ENCODE measurements at regions not wholly inside any gene's neighbourhood (a gene's known extent, or its start where the extent isn't known, plus 50 kb on each side); places are given as distances from the start of the nearest gene placed in this dataset.

DNA sequence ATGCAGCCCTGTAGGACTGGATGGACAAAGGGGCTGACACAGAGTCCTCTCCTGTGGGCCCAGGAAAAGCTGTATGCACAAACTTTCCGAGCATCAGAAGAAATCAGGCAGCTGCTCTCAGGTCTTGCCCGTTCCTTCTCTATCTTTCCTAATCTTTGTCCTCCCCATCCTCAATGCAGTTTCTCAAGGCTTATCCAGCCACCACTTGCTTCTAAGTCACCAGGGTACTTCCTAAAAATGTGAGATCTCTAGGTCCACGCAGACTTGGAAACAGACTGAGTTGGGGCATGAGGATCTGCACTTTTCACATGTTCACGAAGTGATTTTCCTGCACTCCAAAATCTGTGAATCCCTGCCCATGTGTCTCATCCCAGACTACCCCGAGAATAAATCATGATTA is 394.5 kb upstream of the SLC35B3 start:
- WGBS (ENCODE audit: extremely low coverage, insufficient coverage, insufficient read length) = no CpG with 5 or more reads among the region's 5 CpGs
- H3K27me3 ChIP-seq (ENCODE audit: insufficient read depth, low read length) = no peaks in the 10 kb centered on the region
- no peak overlapping the region for H2AK5ac ChIP-seq (ENCODE audit: low read length)

DNA sequence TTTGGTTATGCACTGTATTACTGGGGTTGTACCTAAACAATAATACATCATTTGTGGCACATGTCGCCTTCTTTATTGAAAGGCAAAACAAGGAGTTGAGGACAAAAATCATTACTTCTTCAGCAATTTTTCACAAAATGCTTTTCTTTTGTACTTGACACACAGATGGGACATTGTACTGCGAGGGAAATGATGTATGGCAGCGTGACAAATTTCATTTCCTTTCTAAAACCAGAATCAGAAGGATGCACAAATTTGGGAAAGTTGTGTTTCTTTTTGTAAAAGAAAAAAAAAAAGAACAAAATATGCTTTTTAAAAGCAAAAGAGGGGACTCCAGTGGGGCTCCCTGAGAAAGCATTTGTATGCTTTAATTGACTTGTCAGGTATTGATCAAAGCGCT is 394.0 kb upstream of the SLC35B3 start:
- DNase-seq = no peak
- H3K9me3 ChIP-seq (ENCODE audit: insufficient read depth, low read depth, low read length) = no peaks in the 10 kb centered on the region

More for the DNA sequence above, 394.5 kb upstream of the SLC35B3 start:
- Histone ChIP-seq H3K36me3 (ENCODE audit: control insufficient read depth in 1 of 2, insufficient read depth in 2 of 2, low read length in 2 of 2) (no peaks in the 10 kb centered on the region), H2BK12ac (ENCODE audit: low read length) (no peak overlapping the region), H3K79me1 (ENCODE audit: low read length) (no peaks in the 10 kb centered on the region), H3K23ac (ENCODE audit: low read length) (no peak overlapping the region), H4K12ac (ENCODE audit: low read depth, low read length) (no peak overlapping the region), H3K9ac (ENCODE audit: low read length) (no peak overlapping the region), H2BK120ac (ENCODE audit: insufficient read depth, low read length, poor library complexity) (no peak overlapping the region), H4K91ac (ENCODE audit: low read depth, low read length) (no peak overlapping the region), H4K8ac (ENCODE audit: low read depth, low read length) (no peak overlapping the region), H3K18ac (ENCODE audit: low read length) (no peak overlapping the region), H3K4ac (ENCODE audit: low read depth, low read length) (no peak overlapping the region), H3K27ac (ENCODE audit: low read depth, low read length) (no peak overlapping the region), H2AFZ (ENCODE audit: insufficient read depth, low read length, poor library complexity) (no peak overlapping the region), H3K4me3 (ENCODE audit: low read depth, low read length) (no peak overlapping the region), H3K9me3 (ENCODE audit: insufficient read depth, low read depth, low read length) (no peaks in the 10 kb centered on the region), H3K4me2 (ENCODE audit: low read length) (no peak overlapping the region), H3K14ac (ENCODE audit: low read length) (no peak overlapping the region), H3K4me1 (ENCODE audit: control insufficient read depth in 1 of 2, insufficient read depth in 2 of 2, low read length in 2 of 2) (no peaks in the 10 kb centered on the region), H3K79me2 (ENCODE audit: control insufficient read depth, insufficient read depth, low read length, poor library complexity) (no peaks in the 10 kb centered on the region), H2BK5ac (ENCODE audit: low read depth, low read length, poor library complexity) (no peak overlapping the region)
- DNase-seq = no peak

DNA sequence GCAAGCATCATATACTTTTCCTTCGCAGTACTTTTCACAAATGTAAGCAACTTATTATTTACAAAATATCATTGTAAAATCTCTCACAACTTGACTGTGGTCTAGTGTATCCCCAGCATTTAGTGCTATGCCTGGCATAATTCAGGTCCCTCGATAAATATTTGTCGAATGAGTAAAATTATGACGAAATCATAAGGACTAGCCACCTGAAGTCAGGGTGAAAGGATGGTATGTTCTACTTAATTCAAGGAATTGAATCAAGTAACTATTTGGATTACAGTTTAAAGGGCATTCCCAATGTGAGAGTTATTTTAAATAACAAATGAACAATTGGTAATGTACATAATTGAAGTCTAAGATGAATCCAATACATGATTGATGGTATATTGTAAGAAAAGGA is 393.0 kb upstream of the SLC35B3 start:
- WGBS (ENCODE audit: extremely low coverage, insufficient coverage, insufficient read length) = no CpG with 5 or more reads among the region's 4 CpGs
- no peak overlapping the region for H4K91ac ChIP-seq (ENCODE audit: low read depth, low read length)

More for the DNA sequence above, 394.0 kb upstream of the SLC35B3 start:
- Histone ChIP-seq H3K9ac (ENCODE audit: low read length) (no peak overlapping the region), H3K36me3 (ENCODE audit: control insufficient read depth in 1 of 2, insufficient read depth in 2 of 2, low read length in 2 of 2) (no peaks in the 10 kb centered on the region), H3K4me1 (ENCODE audit: control insufficient read depth in 1 of 2, insufficient read depth in 2 of 2, low read length in 2 of 2) (no peaks in the 10 kb centered on the region), H4K8ac (ENCODE audit: low read depth, low read length) (no peak overlapping the region), H3K4ac (ENCODE audit: low read depth, low read length) (no peak overlapping the region), H3K79me2 (ENCODE audit: control insufficient read depth, insufficient read depth, low read length, poor library complexity) (no peaks in the 10 kb centered on the region), H3K14ac (ENCODE audit: low read length) (no peak overlapping the region), H3K79me1 (ENCODE audit: low read length) (no peaks in the 10 kb centered on the region), H3K23ac (ENCODE audit: low read length) (no peak overlapping the region), H4K12ac (ENCODE audit: low read depth, low read length) (no peak overlapping the region), H4K91ac (ENCODE audit: low read depth, low read length) (no peak overlapping the region), H3K4me3 (ENCODE audit: low read depth, low read length) (no peak overlapping the region), H3K27ac (ENCODE audit: low read depth, low read length) (no peak overlapping the region), H2BK12ac (ENCODE audit: low read length) (no peak overlapping the region), H2AFZ (ENCODE audit: insufficient read depth, low read length, poor library complexity) (no peak overlapping the region), H3K27me3 (ENCODE audit: insufficient read depth, low read length) (no peaks in the 10 kb centered on the region), H2BK120ac (ENCODE audit: insufficient read depth, low read length, poor library complexity) (no peak overlapping the region), H3K18ac (ENCODE audit: low read length) (no peak overlapping the region), H2BK5ac (ENCODE audit: low read depth, low read length, poor library complexity) (no peak overlapping the region), H3K4me2 (ENCODE audit: low read length) (no peak overlapping the region), H2AK5ac (ENCODE audit: low read length) (no peak overlapping the region)
- no CpG with 5 or more reads among the region's 4 CpGs for WGBS (ENCODE audit: extremely low coverage, insufficient coverage, insufficient read length)

DNA sequence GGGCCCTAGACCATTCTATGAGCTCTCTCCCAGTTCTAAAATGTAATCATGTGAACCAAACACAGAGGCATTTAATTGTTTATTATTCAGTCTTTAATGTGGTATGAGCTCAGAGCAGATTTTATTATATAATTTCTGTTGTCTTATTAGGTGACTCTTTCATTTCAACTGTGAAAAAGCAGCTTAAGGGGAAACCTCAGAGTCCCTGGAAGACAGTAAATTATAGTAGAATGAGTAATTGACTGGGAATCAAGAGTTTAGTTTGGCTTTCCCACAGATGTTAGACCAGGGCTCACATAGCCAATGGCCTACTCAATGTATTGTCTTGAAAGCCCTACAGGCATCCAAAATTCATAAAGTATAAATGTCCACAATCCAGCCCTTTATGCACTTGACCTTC is 390.4 kb upstream of the SLC35B3 start:
- H3K27ac ChIP-seq (ENCODE audit: low read depth, low read length) = no peak overlapping the region
- H4K8ac ChIP-seq (ENCODE audit: low read depth, low read length) = no peak overlapping the region
- DNase-seq = no peak
- H3K4me3 ChIP-seq (ENCODE audit: low read depth, low read length) = no peak overlapping the region
- H4K91ac ChIP-seq (ENCODE audit: low read depth, low read length) = no peak overlapping the region
- H4K12ac ChIP-seq (ENCODE audit: low read depth, low read length) = no peak overlapping the region
- no peak overlapping the region for H2AFZ ChIP-seq (ENCODE audit: insufficient read depth, low read length, poor library complexity)
- no peaks in the 10 kb centered on the region for H3K79me1 ChIP-seq (ENCODE audit: low read length)
- H3K36me3 ChIP-seq (ENCODE audit: control insufficient read depth in 1 of 2, insufficient read depth in 2 of 2, low read length in 2 of 2) = no peaks in the 10 kb centered on the region
- H2BK12ac ChIP-seq (ENCODE audit: low read length) = no peak overlapping the region
- no peaks in the 10 kb centered on the region for H3K27me3 ChIP-seq (ENCODE audit: insufficient read depth, low read length)
- H3K4me1 ChIP-seq (ENCODE audit: control insufficient read depth in 1 of 2, insufficient read depth in 2 of 2, low read length in 2 of 2) = peaks cover 0 to 2% of the 10 kb centered on the region in 2 experiments
- H3K9ac ChIP-seq (ENCODE audit: low read length) = no peak overlapping the region
- H3K9me3 ChIP-seq (ENCODE audit: insufficient read depth, low read depth, low read length) = no peaks in the 10 kb centered on the region
- no peak overlapping the region for H3K23ac ChIP-seq (ENCODE audit: low read length)
- H2BK5ac ChIP-seq (ENCODE audit: low read depth, low read length, poor library complexity) = no peak overlapping the region
- H3K14ac ChIP-seq (ENCODE audit: low read length) = no peak overlapping the region
- no peak overlapping the region for H2BK120ac ChIP-seq (ENCODE audit: insufficient read depth, low read length, poor library complexity)
- no peak overlapping the region for H3K4ac ChIP-seq (ENCODE audit: low read depth, low read length)
- H3K4me2 ChIP-seq (ENCODE audit: low read length) = no peak overlapping the region
- no peak overlapping the region for H2AK5ac ChIP-seq (ENCODE audit: low read length)
- no peak overlapping the region for H3K18ac ChIP-seq (ENCODE audit: low read length)
- H3K79me2 ChIP-seq (ENCODE audit: control insufficient read depth, insufficient read depth, low read length, poor library complexity) = no peaks in the 10 kb centered on the region

More for the DNA sequence above, 393.0 kb upstream of the SLC35B3 start:
- Histone ChIP-seq H3K79me1 (ENCODE audit: low read length) (no peaks in the 10 kb centered on the region), H3K36me3 (ENCODE audit: control insufficient read depth in 1 of 2, insufficient read depth in 2 of 2, low read length in 2 of 2) (no peaks in the 10 kb centered on the region), H2BK12ac (ENCODE audit: low read length) (no peak overlapping the region), H2BK5ac (ENCODE audit: low read depth, low read length, poor library complexity) (no peak overlapping the region), H2AFZ (ENCODE audit: insufficient read depth, low read length, poor library complexity) (no peak overlapping the region), H3K9ac (ENCODE audit: low read length) (no peak overlapping the region), H2BK120ac (ENCODE audit: insufficient read depth, low read length, poor library complexity) (no peak overlapping the region), H4K12ac (ENCODE audit: low read depth, low read length) (no peak overlapping the region), H3K27ac (ENCODE audit: low read depth, low read length) (no peak overlapping the region), H3K4me3 (ENCODE audit: low read depth, low read length) (no peak overlapping the region), H3K14ac (ENCODE audit: low read length) (no peak overlapping the region), H3K4me1 (ENCODE audit: control insufficient read depth in 1 of 2, insufficient read depth in 2 of 2, low read length in 2 of 2) (no peaks in the 10 kb centered on the region), H3K79me2 (ENCODE audit: control insufficient read depth, insufficient read depth, low read length, poor library complexity) (no peaks in the 10 kb centered on the region), H4K8ac (ENCODE audit: low read depth, low read length) (no peak overlapping the region), H3K23ac (ENCODE audit: low read length) (no peak overlapping the region), H3K9me3 (ENCODE audit: insufficient read depth, low read depth, low read length) (no peaks in the 10 kb centered on the region), H3K4ac (ENCODE audit: low read depth, low read length) (no peak overlapping the region), H3K27me3 (ENCODE audit: insufficient read depth, low read length) (no peaks in the 10 kb centered on the region), H3K18ac (ENCODE audit: low read length) (no peak overlapping the region), H2AK5ac (ENCODE audit: low read length) (no peak overlapping the region), H3K4me2 (ENCODE audit: low read length) (no peak overlapping the region)
- DNase-seq = no peak
